ENCODE measurements at regions not wholly inside any gene's neighbourhood (a gene's known extent, or its start where the extent isn't known, plus 50 kb on each side); places are given as distances from the start of the nearest gene placed in this dataset.

DNA sequence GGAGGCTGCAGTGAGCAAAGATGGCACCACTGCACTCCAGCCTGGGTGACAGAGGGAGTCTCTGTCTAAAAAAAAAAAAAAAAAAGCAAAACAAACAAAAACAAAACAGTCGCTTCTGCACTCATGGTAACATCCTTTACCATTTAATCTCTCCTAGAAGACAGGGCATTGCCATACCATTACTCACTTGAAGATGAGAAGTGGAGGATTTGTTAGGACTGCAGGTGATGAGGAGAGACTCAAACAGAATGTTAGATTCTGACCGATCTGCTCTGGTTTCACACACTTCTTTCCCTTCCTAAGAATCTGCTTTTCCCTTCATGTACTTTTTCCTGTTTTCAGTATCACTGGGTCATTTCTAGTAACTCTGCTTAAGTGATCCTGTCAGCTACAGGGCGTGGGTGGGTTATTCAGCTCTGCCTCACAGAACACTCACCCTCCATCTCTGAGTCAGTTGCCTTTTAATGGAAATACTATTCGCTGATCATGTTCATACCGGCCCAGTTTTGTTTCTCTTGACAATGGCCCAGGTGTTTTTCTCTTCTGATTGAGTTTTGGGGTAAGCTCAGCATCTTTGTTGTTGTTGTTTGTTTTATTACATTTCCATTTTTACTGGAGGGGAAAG is 148.0 kb upstream of the ERG start:
- intact Hi-C loops (cut with micrococcal nuclease; ENCODE audit: unreplicated experiment) = no loop called here
- FAIRE-seq (no peak), DNase-seq (ENCODE audit: low spot score) (no peak), ATAC-seq (no peak)
- TF ChIP-seq ADNP (CRISPR knock-in tag; IDR thresholded peaks at IDR 0.05) = no peak
- TF ChIP-seq HOXA3 (CRISPR knock-in tag; IDR thresholded peaks at IDR 0.05) = no peak
- TF ChIP-seq, protein P1, sequence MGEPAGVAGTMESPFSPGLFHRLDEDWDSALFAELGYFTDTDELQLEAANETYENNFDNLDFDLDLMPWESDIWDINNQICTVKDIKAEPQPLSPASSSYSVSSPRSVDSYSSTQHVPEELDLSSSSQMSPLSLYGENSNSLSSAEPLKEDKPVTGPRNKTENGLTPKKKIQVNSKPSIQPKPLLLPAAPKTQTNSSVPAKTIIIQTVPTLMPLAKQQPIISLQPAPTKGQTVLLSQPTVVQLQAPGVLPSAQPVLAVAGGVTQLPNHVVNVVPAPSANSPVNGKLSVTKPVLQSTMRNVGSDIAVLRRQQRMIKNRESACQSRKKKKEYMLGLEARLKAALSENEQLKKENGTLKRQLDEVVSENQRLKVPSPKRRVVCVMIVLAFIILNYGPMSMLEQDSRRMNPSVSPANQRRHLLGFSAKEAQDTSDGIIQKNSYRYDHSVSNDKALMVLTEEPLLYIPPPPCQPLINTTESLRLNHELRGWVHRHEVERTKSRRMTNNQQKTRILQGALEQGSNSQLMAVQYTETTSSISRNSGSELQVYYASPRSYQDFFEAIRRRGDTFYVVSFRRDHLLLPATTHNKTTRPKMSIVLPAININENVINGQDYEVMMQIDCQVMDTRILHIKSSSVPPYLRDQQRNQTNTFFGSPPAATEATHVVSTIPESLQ (CRISPR knock-in tag; conservative IDR thresholded peaks at IDR 0.05) = no peak
- TF ChIP-seq REL (CRISPR knock-in tag; conservative IDR thresholded peaks at IDR 0.05) = no peak
- no peak for TF ChIP-seq HNRNPK (IDR thresholded peaks at IDR 0.05; ENCODE audit: low read depth, low read length, poor library complexity, severe bottlenecking)
- TF ChIP-seq, protein P2, sequence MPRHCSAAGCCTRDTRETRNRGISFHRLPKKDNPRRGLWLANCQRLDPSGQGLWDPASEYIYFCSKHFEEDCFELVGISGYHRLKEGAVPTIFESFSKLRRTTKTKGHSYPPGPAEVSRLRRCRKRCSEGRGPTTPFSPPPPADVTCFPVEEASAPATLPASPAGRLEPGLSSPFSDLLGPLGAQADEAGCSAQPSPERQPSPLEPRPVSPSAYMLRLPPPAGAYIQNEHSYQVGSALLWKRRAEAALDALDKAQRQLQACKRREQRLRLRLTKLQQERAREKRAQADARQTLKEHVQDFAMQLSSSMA (CRISPR knock-in tag; IDR thresholded peaks at IDR 0.05) = no peak
- no peak for TF ChIP-seq ELF1 (CRISPR knock-in tag; IDR thresholded peaks at IDR 0.05)
- no peak for TF ChIP-seq AGO1 (IDR thresholded peaks at IDR 0.05; ENCODE audit: low read depth, low read length, poor library complexity, severe bottlenecking)
- no peak for TF ChIP-seq CAMTA2 (CRISPR knock-in tag; IDR thresholded peaks at IDR 0.05; ENCODE audit: borderline replicate concordance)
- TF ChIP-seq ZBTB38 (CRISPR knock-in tag; IDR thresholded peaks at IDR 0.05) = no peak
- no peak for TF ChIP-seq HDAC1 (CRISPR knock-in tag; IDR thresholded peaks at IDR 0.05)
- TF ChIP-seq, protein P3, sequence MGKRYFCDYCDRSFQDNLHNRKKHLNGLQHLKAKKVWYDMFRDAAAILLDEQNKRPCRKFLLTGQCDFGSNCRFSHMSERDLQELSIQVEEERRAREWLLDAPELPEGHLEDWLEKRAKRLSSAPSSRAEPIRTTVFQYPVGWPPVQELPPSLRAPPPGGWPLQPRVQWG (CRISPR knock-in tag; IDR thresholded peaks at IDR 0.05; ENCODE audit: borderline replicate concordance, low read depth) = no peak
- WGBS (ENCODE audit: low lambda C conversion rate) = 17% methylated on average over 5 of the region's 5 CpGs
- Histone ChIP-seq H3K4me3 (replicated peaks in 1 of 3; ENCODE audit: insufficient read depth in 1 of 3, low read depth in 2 of 3, low read length in 3 of 3) (no peak overlapping the region), H3K27ac (ENCODE audit: extremely low read length, insufficient read depth, low read length) (no peak overlapping the region), H3K36me3 (replicated peaks in 1 of 2; ENCODE audit: control insufficient read depth in 1 of 2, insufficient read depth in 2 of 2, low read length in 2 of 2) (no peaks in the 10 kb centered on the region), H3K4me1 (ENCODE audit: insufficient read depth, low read length) (no peaks in the 10 kb centered on the region), H4K20me1 (ENCODE audit: insufficient read depth, low read length) (no peaks in the 10 kb centered on the region), H3K9me3 (ENCODE audit: low read length) (no peaks in the 10 kb centered on the region), H2AFZ (ENCODE audit: low read length) (no peak overlapping the region), H3K27me3 (ENCODE audit: control insufficient read depth in 1 of 2, insufficient read depth in 2 of 2, low read length in 2 of 2) (peaks cover 0 to 23% of the 10 kb centered on the region in 2 experiments; a peak in 1 of 5 replicates), H3K9ac (ENCODE audit: insufficient read depth, low read depth, low read length) (no peak overlapping the region), H3K79me2 (ENCODE audit: insufficient read depth, low read length) (no peaks in the 10 kb centered on the region), H3K4me2 (ENCODE audit: low read depth, low read length) (no peak overlapping the region)
- POLR2A ChIA-PET = no interaction called here
- in situ Hi-C loops (cut with HindIII; ENCODE audit: extremely low pct_ligation_motif_present, low pct_unique_long_range_greater_than_20kb) = no loop called here
- CTCF ChIA-PET (ENCODE audit: low intra/inter-chr PET ratio, low total read pairs) = no interaction called here
- no TSS peak for BruUV-seq (replicated peaks)
